GM23338 (cell line): ENCODE measurements at regions not wholly inside any gene's neighbourhood (a gene's known extent, or its start where the extent isn't known, plus 50 kb on each side); places are given as distances from the start of the nearest gene placed in this dataset.

Experiments used
- ATAC-seq: fragments of 200-7000 bp; cut with Tn5 transposase; 3 replicates; pipeline ENCODE4 v1.9.1; 2020
- DNase-seq: peaks from one replicate; pipeline ENCODE4 v3.0.0-alpha.2; 2015; ENCODE audit warnings: low spot score
- H2AFZ ChIP-seq: fragments of 200-600 bp; sonication (generic); 2 replicates; pipeline ENCODE4 v1.8.0; 2016; ENCODE audit warnings: antibody characterized with exemption, mild to moderate bottlenecking, moderate library complexity
- H3F3A ChIP-seq: fragments of 200-600 bp; sonication (generic); replicated peaks from 2 replicates; pipeline ENCODE4 v1.8.0; 2017; ENCODE audit warnings: antibody characterized with exemption, mixed run types, low read depth
- H3K27ac ChIP-seq: fragments of 200-600 bp; sonication (generic); 2 replicates; pipeline ENCODE4 v1.6.1; 2016; ENCODE audit warnings: low read depth
- H3K27me3 ChIP-seq: fragments of 200-600 bp; sonication (generic); 2 replicates; pipeline ENCODE4 v1.8.0; 2016; ENCODE audit warnings: mild to moderate bottlenecking, mixed run types, moderate library complexity; ENCODE audit not compliant: insufficient read depth
- H3K36me3 ChIP-seq: fragments of 200-600 bp; sonication (generic); 2 replicates; pipeline ENCODE4 v1.8.0; 2016; ENCODE audit warnings: mild to moderate bottlenecking; ENCODE audit not compliant: insufficient read depth
- H3K4me1 ChIP-seq: fragments of 200-600 bp; sonication (generic); 2 replicates; pipeline ENCODE4 v1.8.0; 2016; ENCODE audit warnings: mild to moderate bottlenecking, moderate library complexity; ENCODE audit not compliant: insufficient read depth
- H3K4me2 ChIP-seq: fragments of 200-600 bp; sonication (generic); 2 replicates; pipeline ENCODE4 v1.7.1; 2017; ENCODE audit warnings: mixed run types
- H3K4me3 ChIP-seq: fragments of 200-600 bp; sonication (generic); 2 replicates; pipeline ENCODE4 v1.6.1; 2016; ENCODE audit warnings: mixed run types
- H3K79me2 ChIP-seq: fragments of 200-600 bp; sonication (generic); replicated peaks from 2 replicates; pipeline ENCODE4 v1.8.0; 2017; ENCODE audit warnings: mild to moderate bottlenecking; ENCODE audit not compliant: insufficient read depth
- H3K9me2 ChIP-seq: fragments of 200-600 bp; sonication (generic); 2 replicates; pipeline ENCODE4 v1.8.0; 2017; ENCODE audit not compliant: insufficient read depth
- H4K20me1 ChIP-seq: fragments of 200-600 bp; sonication (generic); replicated peaks from 2 replicates; pipeline ENCODE4 v1.8.0; 2017; ENCODE audit warnings: mild to moderate bottlenecking; ENCODE audit not compliant: insufficient read depth
- H3K27ac Mint-ChIP-seq: 2 replicates; pipeline ENCODE4 v1.8.0; 2020; ENCODE audit warnings: inconsistent platforms, mild to moderate bottlenecking, moderate library complexity, mixed read lengths
- H3K27me3 Mint-ChIP-seq: 3 replicates; pipeline ENCODE4 v1.8.0; 2022; ENCODE audit warnings: low read depth, mild to moderate bottlenecking, moderate library complexity, mixed read lengths, inconsistent platforms; ENCODE audit not compliant: insufficient read depth, poor library complexity
- H3K36me3 Mint-ChIP-seq: 3 replicates; pipeline ENCODE4 v1.8.0; 2021; ENCODE audit warnings: low read depth, mild to moderate bottlenecking, inconsistent platforms, moderate library complexity, mixed read lengths
- H3K4me1 Mint-ChIP-seq: 3 replicates; pipeline ENCODE4 v1.8.0; 2020; ENCODE audit warnings: mild to moderate bottlenecking, inconsistent platforms, mixed read lengths
- H3K4me3 Mint-ChIP-seq: 3 replicates; pipeline ENCODE4 v1.8.0; 2021; ENCODE audit warnings: moderate library complexity, mild to moderate bottlenecking, inconsistent platforms, mixed read lengths
- H3K9me3 Mint-ChIP-seq: 3 replicates; pipeline ENCODE4 v1.8.0; 2020; ENCODE audit warnings: moderate library complexity, mild to moderate bottlenecking, inconsistent platforms, mixed read lengths
- CREB1 ChIP-seq: fragments of 250-450 bp; sonication (Bioruptor Pico); IDR thresholded peaks from 2 replicates; pipeline ENCODE4 v1.5.0; 2020; ENCODE audit warnings: low read depth, mild to moderate bottlenecking, moderate library complexity
- EZH2 ChIP-seq: fragments of 200-600 bp; sonication (generic); IDR thresholded peaks from one replicate; pipeline ENCODE4 v1.8.0; 2017; ENCODE audit warnings: antibody characterized with exemption, mild to moderate bottlenecking, low read depth; ENCODE audit not compliant: unreplicated experiment
- EZH2phosphoT487 ChIP-seq: fragments of 200-600 bp; sonication (generic); IDR thresholded peaks from one replicate; pipeline ENCODE4 v1.8.1; 2018; ENCODE audit warnings: antibody characterized with exemption; ENCODE audit not compliant: unreplicated experiment
- JUNB ChIP-seq: IDR thresholded peaks from one replicate; pipeline ENCODE4 v1.6.1; 2016; ENCODE audit warnings: antibody characterized with exemption; ENCODE audit not compliant: unreplicated experiment
- NANOG ChIP-seq: IDR thresholded peaks from 2 replicates; pipeline ENCODE4 v1.6.1; 2016; ENCODE audit warnings: antibody characterized with exemption, borderline replicate concordance
- POLR2AphosphoS5 ChIP-seq: IDR thresholded peaks from 2 replicates; pipeline ENCODE4 v1.6.1; 2016; ENCODE audit warnings: antibody characterized with exemption, low read depth
- STAT1 ChIP-seq: IDR thresholded peaks from one replicate; pipeline ENCODE4 v1.6.1; 2016; ENCODE audit warnings: antibody characterized with exemption; ENCODE audit not compliant: unreplicated experiment
- ZNF114 ChIP-seq: fragments of 250-450 bp; sonication (Bioruptor Pico); IDR thresholded peaks from 2 replicates; pipeline ENCODE4 v1.5.0; 2020; ENCODE audit warnings: mild to moderate bottlenecking, moderate library complexity
- ZNF331 ChIP-seq: fragments of 250-450 bp; sonication (Bioruptor Pico); IDR thresholded peaks from 2 replicates; pipeline ENCODE4 v1.5.0; 2020; ENCODE audit warnings: low read depth, mild to moderate bottlenecking, moderate library complexity
- TF ChIP-seq, protein P1 (sequence below): IDR thresholded peaks from 2 replicates; pipeline ENCODE4 v1.6.1; 2016; ENCODE audit warnings: antibody characterized with exemption
- TF ChIP-seq, protein P2 (sequence below), 2 experiments: fragments of 200-600 bp in 1 of 2; sonication (generic) in 1 of 2; conservative IDR thresholded peaks; 2 replicates each; pipeline versions ENCODE4 v1.5.1 to v1.6.1; 2016 to 2017; ENCODE audit warnings: antibody characterized with exemption in 2 of 2, low read depth in 2 of 2, mild to moderate bottlenecking in 2 of 2, moderate library complexity in 1 of 2
- TF ChIP-seq, protein P3 (sequence below): fragments of 250-450 bp; sonication (Bioruptor Pico); IDR thresholded peaks from 2 replicates; pipeline ENCODE4 v1.5.0; 2020; ENCODE audit warnings: mild to moderate bottlenecking, moderate library complexity
- TF ChIP-seq, protein P4 (sequence below): IDR thresholded peaks from one replicate; pipeline ENCODE4 v1.6.1; 2018; ENCODE audit warnings: antibody characterized with exemption; ENCODE audit not compliant: unreplicated experiment

DNA sequence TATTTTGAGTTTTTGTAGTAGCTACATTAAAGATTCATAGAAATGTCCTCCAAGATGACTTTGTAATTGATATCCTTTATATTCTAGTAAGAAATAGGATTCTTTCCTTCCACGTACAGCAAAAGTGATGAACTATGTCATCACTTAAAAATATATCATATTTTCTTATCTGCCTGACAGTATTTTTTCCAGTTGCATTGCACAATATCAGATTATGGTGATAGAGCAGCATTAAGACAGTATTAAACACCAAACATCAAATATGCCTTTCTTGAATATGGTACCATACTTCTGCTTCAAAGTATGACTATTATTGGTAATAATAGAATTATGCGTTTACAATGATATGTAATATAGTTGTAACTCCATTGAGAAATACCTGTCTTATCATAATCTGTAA is 919.8 kb upstream of the EDIL3 start:
- no peak for TF ChIP-seq ZNF331 (CRISPR knock-in tag)
- TF ChIP-seq NANOG = no peak
- TF ChIP-seq CREB1 (CRISPR knock-in tag) = no peak
- TF ChIP-seq, protein P1, sequence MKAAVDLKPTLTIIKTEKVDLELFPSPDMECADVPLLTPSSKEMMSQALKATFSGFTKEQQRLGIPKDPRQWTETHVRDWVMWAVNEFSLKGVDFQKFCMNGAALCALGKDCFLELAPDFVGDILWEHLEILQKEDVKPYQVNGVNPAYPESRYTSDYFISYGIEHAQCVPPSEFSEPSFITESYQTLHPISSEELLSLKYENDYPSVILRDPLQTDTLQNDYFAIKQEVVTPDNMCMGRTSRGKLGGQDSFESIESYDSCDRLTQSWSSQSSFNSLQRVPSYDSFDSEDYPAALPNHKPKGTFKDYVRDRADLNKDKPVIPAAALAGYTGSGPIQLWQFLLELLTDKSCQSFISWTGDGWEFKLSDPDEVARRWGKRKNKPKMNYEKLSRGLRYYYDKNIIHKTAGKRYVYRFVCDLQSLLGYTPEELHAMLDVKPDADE = no peak
- TF ChIP-seq, protein P2, sequence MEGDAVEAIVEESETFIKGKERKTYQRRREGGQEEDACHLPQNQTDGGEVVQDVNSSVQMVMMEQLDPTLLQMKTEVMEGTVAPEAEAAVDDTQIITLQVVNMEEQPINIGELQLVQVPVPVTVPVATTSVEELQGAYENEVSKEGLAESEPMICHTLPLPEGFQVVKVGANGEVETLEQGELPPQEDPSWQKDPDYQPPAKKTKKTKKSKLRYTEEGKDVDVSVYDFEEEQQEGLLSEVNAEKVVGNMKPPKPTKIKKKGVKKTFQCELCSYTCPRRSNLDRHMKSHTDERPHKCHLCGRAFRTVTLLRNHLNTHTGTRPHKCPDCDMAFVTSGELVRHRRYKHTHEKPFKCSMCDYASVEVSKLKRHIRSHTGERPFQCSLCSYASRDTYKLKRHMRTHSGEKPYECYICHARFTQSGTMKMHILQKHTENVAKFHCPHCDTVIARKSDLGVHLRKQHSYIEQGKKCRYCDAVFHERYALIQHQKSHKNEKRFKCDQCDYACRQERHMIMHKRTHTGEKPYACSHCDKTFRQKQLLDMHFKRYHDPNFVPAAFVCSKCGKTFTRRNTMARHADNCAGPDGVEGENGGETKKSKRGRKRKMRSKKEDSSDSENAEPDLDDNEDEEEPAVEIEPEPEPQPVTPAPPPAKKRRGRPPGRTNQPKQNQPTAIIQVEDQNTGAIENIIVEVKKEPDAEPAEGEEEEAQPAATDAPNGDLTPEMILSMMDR (conservative IDR thresholded peaks at IDR 0.05; ENCODE audit: low read depth in 2 of 2) = no peak
- TF ChIP-seq JUNB = no peak
- TF ChIP-seq EZH2 = no peak
- TF ChIP-seq, protein P3, sequence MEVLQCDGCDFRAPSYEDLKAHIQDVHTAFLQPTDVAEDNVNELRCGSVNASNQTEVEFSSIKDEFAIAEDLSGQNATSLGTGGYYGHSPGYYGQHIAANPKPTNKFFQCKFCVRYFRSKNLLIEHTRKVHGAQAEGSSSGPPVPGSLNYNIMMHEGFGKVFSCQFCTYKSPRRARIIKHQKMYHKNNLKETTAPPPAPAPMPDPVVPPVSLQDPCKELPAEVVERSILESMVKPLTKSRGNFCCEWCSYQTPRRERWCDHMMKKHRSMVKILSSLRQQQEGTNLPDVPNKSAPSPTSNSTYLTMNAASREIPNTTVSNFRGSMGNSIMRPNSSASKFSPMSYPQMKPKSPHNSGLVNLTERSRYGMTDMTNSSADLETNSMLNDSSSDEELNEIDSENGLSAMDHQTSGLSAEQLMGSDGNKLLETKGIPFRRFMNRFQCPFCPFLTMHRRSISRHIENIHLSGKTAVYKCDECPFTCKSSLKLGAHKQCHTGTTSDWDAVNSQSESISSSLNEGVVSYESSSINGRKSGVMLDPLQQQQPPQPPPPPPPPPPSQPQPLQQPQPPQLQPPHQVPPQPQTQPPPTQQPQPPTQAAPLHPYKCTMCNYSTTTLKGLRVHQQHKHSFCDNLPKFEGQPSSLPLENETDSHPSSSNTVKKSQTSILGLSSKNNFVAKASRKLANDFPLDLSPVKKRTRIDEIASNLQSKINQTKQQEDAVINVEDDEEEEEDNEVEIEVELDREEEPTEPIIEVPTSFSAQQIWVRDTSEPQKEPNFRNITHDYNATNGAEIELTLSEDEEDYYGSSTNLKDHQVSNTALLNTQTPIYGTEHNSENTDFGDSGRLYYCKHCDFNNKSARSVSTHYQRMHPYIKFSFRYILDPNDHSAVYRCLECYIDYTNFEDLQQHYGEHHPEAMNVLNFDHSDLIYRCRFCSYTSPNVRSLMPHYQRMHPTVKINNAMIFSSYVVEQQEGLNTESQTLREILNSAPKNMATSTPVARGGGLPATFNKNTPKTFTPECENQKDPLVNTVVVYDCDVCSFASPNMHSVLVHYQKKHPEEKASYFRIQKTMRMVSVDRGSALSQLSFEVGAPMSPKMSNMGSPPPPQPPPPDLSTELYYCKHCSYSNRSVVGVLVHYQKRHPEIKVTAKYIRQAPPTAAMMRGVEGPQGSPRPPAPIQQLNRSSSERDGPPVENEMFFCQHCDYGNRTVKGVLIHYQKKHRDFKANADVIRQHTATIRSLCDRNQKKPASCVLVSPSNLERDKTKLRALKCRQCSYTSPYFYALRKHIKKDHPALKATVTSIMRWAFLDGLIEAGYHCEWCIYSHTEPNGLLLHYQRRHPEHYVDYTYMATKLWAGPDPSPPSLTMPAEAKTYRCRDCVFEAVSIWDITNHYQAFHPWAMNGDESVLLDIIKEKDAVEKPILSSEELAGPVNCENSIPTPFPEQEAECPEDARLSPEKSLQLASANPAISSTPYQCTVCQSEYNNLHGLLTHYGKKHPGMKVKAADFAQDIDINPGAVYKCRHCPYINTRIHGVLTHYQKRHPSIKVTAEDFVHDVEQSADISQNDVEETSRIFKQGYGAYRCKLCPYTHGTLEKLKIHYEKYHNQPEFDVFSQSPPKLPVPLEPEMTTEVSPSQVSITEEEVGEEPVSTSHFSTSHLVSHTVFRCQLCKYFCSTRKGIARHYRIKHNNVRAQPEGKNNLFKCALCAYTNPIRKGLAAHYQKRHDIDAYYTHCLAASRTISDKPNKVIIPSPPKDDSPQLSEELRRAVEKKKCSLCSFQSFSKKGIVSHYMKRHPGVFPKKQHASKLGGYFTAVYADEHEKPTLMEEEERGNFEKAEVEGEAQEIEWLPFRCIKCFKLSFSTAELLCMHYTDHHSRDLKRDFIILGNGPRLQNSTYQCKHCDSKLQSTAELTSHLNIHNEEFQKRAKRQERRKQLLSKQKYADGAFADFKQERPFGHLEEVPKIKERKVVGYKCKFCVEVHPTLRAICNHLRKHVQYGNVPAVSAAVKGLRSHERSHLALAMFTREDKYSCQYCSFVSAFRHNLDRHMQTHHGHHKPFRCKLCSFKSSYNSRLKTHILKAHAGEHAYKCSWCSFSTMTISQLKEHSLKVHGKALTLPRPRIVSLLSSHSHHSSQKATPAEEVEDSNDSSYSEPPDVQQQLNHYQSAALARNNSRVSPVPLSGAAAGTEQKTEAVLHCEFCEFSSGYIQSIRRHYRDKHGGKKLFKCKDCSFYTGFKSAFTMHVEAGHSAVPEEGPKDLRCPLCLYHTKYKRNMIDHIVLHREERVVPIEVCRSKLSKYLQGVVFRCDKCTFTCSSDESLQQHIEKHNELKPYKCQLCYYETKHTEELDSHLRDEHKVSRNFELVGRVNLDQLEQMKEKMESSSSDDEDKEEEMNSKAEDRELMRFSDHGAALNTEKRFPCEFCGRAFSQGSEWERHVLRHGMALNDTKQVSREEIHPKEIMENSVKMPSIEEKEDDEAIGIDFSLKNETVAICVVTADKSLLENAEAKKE (CRISPR knock-in tag) = no peak
- no peak for TF ChIP-seq POLR2AphosphoS5
- TF ChIP-seq STAT1 = no peak
- TF ChIP-seq, protein P4, sequence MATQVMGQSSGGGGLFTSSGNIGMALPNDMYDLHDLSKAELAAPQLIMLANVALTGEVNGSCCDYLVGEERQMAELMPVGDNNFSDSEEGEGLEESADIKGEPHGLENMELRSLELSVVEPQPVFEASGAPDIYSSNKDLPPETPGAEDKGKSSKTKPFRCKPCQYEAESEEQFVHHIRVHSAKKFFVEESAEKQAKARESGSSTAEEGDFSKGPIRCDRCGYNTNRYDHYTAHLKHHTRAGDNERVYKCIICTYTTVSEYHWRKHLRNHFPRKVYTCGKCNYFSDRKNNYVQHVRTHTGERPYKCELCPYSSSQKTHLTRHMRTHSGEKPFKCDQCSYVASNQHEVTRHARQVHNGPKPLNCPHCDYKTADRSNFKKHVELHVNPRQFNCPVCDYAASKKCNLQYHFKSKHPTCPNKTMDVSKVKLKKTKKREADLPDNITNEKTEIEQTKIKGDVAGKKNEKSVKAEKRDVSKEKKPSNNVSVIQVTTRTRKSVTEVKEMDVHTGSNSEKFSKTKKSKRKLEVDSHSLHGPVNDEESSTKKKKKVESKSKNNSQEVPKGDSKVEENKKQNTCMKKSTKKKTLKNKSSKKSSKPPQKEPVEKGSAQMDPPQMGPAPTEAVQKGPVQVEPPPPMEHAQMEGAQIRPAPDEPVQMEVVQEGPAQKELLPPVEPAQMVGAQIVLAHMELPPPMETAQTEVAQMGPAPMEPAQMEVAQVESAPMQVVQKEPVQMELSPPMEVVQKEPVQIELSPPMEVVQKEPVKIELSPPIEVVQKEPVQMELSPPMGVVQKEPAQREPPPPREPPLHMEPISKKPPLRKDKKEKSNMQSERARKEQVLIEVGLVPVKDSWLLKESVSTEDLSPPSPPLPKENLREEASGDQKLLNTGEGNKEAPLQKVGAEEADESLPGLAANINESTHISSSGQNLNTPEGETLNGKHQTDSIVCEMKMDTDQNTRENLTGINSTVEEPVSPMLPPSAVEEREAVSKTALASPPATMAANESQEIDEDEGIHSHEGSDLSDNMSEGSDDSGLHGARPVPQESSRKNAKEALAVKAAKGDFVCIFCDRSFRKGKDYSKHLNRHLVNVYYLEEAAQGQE = no peak
- TF ChIP-seq ZNF114 = no peak
- no peak for TF ChIP-seq EZH2phosphoT487
- Histone ChIP-seq H3K4me2 (no peak overlapping the region), H3K27ac (no peak overlapping the region), H2AFZ (no peak overlapping the region), H3K27me3 (no peaks in the 10 kb centered on the region), H3F3A (no peaks in the 10 kb centered on the region), H3K4me1 (no peaks in the 10 kb centered on the region), H4K20me1 (no peaks in the 10 kb centered on the region), H3K4me3 (no peak overlapping the region), H3K79me2 (no peaks in the 10 kb centered on the region), H3K9me2 (no peaks in the 10 kb centered on the region), H3K36me3 (no peaks in the 10 kb centered on the region)
- Mint-ChIP-seq H3K4me1 (no peaks in the 10 kb centered on the region), H3K27me3 (no peaks in the 10 kb centered on the region), H3K27ac (no peak overlapping the region), H3K36me3 (no peaks in the 10 kb centered on the region), H3K4me3 (no peak overlapping the region), H3K9me3 (no peaks in the 10 kb centered on the region)
- DNase-seq (no peak), ATAC-seq (no peak)
